Activated CD8-positive, alpha-beta T cell treated with anti-CD3 and anti-CD28 coated beads for 36 hours (primary cell): ENCODE measurements at regions not wholly inside any gene's neighbourhood (a gene's known extent, or its start where the extent isn't known, plus 50 kb on each side); places are given as distances from the start of the nearest gene placed in this dataset.

ENCODE experiments used
- ATAC-seq: fragments of 200-7000 bp; cut with Tn5 transposase; one replicate; pipeline ENCODE4 v1.10.0; 2021; ENCODE audit warnings: mild to moderate bottlenecking, moderate library complexity
- CTCF ChIA-PET: fragments of 350-600 bp; sonication (Branson Sonifier 250); formaldehyde crosslinking; loops from one replicate; lab custom pipeline; 2021; ENCODE audit warnings: antibody characterized with exemption; lab: Charles Lee
- POLR2A ChIA-PET: fragments of 350-600 bp; sonication (Branson Sonifier 250); formaldehyde crosslinking; loops from one replicate; lab custom pipeline; 2021; ENCODE audit warnings: antibody characterized with exemption; lab: Charles Lee
- DNase-seq: peaks from one replicate; pipeline ENCODE4 v3.0.0-alpha.2; 2020
- H3K27ac Mint-ChIP-seq: one replicate; pipeline ENCODE4 v1.8.0; 2021; ENCODE audit warnings: mild to moderate bottlenecking, mixed read lengths
- H3K27me3 Mint-ChIP-seq: one replicate; pipeline ENCODE4 v1.8.0; 2021; ENCODE audit warnings: mixed read lengths
- H3K36me3 Mint-ChIP-seq: one replicate; pipeline ENCODE4 v1.8.0; 2021; ENCODE audit warnings: low read depth, mixed read lengths
- H3K4me1 Mint-ChIP-seq: one replicate; pipeline ENCODE4 v1.8.0; 2021; ENCODE audit warnings: low read depth, mixed read lengths
- H3K4me3 Mint-ChIP-seq: one replicate; pipeline ENCODE4 v1.8.0; 2021; ENCODE audit warnings: mild to moderate bottlenecking, moderate library complexity, mixed read lengths
- H3K9me3 Mint-ChIP-seq: one replicate; pipeline ENCODE4 v1.8.0; 2021; ENCODE audit warnings: mixed read lengths
- intact Hi-C: fragments of 100-400 bp; cut with micrococcal nuclease; formaldehyde crosslinking; loops from one replicate; pipeline ENCODE4 v1.10.0; 2022
- TF ChIP-seq, protein P1 (sequence below): fragments of 200-600 bp; IDR thresholded peaks from one replicate; pipeline ENCODE4 v1.8.0; 2022; ENCODE audit warnings: antibody characterized with exemption, mild to moderate bottlenecking

GRCh38 chrY:9041474-9041873 is 295.8 kb upstream of the TSPY4 start:
- Mint-ChIP-seq H3K36me3 (no peaks in the 10 kb centered on the region), H3K4me3 (no peak overlapping the region), H3K27me3 (no peaks in the 10 kb centered on the region), H3K27ac (no peak overlapping the region), H3K4me1 (no peaks in the 10 kb centered on the region), H3K9me3 (no peaks in the 10 kb centered on the region)
- CTCF ChIA-PET = no interaction called here
- ATAC-seq (no peak), DNase-seq (peak; percentile 1)
- TF ChIP-seq, protein P1, sequence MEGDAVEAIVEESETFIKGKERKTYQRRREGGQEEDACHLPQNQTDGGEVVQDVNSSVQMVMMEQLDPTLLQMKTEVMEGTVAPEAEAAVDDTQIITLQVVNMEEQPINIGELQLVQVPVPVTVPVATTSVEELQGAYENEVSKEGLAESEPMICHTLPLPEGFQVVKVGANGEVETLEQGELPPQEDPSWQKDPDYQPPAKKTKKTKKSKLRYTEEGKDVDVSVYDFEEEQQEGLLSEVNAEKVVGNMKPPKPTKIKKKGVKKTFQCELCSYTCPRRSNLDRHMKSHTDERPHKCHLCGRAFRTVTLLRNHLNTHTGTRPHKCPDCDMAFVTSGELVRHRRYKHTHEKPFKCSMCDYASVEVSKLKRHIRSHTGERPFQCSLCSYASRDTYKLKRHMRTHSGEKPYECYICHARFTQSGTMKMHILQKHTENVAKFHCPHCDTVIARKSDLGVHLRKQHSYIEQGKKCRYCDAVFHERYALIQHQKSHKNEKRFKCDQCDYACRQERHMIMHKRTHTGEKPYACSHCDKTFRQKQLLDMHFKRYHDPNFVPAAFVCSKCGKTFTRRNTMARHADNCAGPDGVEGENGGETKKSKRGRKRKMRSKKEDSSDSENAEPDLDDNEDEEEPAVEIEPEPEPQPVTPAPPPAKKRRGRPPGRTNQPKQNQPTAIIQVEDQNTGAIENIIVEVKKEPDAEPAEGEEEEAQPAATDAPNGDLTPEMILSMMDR = no peak
- intact Hi-C loops = no loop called here
- POLR2A ChIA-PET = no interaction called here
